22Rv1 (cell line): ENCODE measurements at regions not wholly inside any gene's neighbourhood (a gene's known extent, or its start where the extent isn't known, plus 50 kb on each side); places are given as distances from the start of the nearest gene placed in this dataset.

Experiments used
- H3K27ac ChIP-seq: fragments of 450-650 bp; 2 replicates; pipeline ENCODE4 v1.5.1; 2017
- ZFX ChIP-seq: fragments of 450-650 bp; IDR thresholded peaks from 2 replicates; pipeline ENCODE4 v1.6.1; 2017; ENCODE audit warnings: antibody characterized with exemption, borderline replicate concordance
- TF ChIP-seq, protein P1 (sequence below): fragments of 450-650 bp; IDR thresholded peaks from 2 replicates; pipeline ENCODE4 v1.5.1; 2017; ENCODE audit warnings: mild to moderate bottlenecking

DNA sequence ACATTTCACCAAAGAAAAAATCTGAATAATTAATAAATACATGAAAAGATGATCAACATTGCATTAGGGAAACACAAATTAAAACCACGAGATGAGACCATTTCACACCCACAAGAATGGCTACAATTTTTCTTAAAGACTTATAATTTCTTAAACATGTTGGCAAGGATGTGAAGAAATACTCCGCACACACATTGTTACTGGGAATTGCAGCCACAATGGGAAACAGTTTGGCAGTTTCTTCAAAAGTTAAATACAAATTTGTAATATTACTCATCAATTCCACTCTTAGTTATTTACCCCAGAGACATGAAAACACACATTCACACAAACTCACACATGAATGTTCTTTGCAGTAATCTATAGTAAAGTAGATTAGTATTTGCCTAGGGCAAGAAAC, 363.3 kb upstream of the SMIM21 start:
- TF ChIP-seq ZFX = no peak
- TF ChIP-seq, protein P1, sequence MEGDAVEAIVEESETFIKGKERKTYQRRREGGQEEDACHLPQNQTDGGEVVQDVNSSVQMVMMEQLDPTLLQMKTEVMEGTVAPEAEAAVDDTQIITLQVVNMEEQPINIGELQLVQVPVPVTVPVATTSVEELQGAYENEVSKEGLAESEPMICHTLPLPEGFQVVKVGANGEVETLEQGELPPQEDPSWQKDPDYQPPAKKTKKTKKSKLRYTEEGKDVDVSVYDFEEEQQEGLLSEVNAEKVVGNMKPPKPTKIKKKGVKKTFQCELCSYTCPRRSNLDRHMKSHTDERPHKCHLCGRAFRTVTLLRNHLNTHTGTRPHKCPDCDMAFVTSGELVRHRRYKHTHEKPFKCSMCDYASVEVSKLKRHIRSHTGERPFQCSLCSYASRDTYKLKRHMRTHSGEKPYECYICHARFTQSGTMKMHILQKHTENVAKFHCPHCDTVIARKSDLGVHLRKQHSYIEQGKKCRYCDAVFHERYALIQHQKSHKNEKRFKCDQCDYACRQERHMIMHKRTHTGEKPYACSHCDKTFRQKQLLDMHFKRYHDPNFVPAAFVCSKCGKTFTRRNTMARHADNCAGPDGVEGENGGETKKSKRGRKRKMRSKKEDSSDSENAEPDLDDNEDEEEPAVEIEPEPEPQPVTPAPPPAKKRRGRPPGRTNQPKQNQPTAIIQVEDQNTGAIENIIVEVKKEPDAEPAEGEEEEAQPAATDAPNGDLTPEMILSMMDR = no peak
- H3K27ac ChIP-seq = no peak overlapping the region

DNA sequence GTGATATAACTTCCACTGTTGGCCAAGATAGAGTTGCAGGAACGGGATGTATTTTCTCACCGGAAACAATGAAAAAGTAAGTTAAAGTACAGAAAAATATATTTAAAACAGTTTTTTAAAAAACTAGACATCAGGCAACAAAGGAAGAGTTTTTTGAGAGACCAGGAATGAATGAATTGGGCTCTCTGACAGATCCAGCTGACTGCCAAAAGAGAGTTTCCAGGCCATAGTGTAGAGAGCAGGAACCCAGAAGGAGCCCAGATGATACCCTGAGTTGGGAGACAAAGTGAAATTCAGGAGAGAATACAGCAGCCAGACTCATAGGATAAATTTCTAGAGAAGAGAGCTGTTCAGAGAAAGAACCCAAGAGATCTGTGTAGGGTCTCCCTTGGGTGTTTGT, 362.6 kb upstream of the SMIM21 start:
- no peak overlapping the region for H3K27ac ChIP-seq
- no peak for TF ChIP-seq ZFX
- TF ChIP-seq, protein P1 = no peak

DNA sequence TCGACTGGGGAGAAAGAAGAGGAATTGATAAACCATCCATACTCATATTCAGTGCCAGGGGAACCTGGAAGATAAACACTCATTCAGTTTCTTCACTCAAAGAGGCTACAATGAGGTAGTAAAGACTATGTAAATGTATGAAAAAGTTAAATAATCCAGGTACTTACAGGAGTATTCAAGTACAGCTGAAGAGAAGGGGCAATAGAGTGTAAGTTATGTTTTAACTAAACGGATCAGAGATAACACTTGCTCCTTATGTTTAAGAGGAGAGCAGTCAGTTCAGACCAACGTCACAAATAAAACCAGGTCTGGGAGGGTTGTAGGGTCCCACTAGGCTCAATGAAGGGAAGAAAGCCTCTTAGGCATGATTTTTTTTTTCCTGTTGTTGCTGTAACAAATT, 358.3 kb upstream of the SMIM21 start:
- TF ChIP-seq ZFX = no peak
- TF ChIP-seq, protein P1 = no peak
- no peak overlapping the region for H3K27ac ChIP-seq

DNA sequence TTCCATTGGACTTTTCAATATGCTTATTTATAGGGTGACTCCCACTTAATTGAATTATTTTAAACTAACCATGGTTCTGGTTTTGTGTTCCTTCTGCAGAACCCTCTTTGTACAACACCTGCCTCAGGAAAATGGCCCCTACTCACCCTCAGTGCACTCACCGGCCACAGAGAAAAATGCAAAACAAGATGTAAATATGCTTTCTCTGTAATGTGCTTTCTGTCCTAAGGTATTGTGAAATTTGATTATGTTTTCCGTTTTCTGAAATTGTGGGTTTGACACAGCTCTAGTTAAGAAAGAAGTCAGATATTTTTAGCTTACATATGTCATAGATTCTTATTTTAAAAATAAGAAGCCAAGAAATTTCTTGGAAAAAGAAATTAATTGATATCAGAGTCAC, 357.7 kb upstream of the SMIM21 start:
- no peak for TF ChIP-seq ZFX
- TF ChIP-seq, protein P1 = no peak
- H3K27ac ChIP-seq = no peak overlapping the region

DNA sequence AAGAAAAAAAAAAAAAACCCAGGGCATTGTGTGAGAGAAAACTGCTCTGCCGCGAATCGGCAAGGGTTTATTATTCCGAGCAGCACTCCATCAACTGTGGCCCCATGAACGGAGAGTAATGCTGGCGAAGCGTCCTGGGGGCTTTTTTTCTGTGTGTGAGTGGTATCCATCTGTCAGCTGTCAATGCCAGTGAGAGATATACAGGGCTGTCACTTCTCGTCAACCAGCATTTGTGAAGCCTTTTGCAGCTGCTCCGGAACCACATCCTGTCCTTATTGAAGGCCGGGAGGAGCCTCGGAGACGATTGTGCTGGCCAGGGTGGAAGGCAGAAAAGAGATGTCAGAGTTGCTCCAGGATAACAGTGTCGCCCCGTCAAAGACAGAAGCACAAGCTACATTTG, 356.9 kb upstream of the SMIM21 start:
- no peak overlapping the region for H3K27ac ChIP-seq
- no peak for TF ChIP-seq ZFX
- TF ChIP-seq, protein P1 = no peak

DNA sequence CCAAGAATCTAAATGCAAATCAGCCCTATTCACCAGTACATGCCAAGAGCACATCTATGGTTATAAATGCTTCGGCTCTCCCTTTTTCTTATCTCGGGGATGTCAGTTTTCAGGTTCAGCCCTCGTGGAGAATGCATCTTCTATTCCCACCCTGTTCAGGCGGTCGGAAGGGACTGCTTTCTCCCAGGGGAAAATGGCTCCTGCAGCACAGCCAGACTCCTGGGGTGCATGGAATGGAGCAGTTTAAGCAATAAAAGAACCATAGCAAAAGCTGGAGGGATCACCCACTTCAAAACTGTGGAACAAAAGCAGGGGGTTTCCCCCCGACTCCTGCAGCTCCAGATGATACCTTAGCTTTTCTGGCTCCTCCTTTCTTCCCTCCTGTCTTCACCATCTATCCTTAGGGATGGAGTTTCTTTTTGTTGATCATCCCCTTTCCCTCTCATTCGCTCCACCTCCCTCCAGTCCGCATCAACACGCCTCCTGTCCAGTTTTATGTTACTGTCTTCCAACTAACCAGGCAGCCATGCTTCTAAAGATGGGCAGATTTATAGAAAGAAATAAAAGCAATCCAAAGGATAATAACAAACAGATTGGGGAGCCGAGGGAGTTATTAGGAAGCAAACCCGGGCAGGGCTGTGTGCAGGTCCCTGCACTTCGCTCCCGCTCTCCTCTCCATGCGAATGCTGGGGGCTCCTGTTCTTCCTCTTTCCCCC, 356.2 kb upstream of the SMIM21 start:
- H3K27ac ChIP-seq = no peak overlapping the region
- TF ChIP-seq, protein P1 = no peak
- TF ChIP-seq ZFX = no peak

DNA sequence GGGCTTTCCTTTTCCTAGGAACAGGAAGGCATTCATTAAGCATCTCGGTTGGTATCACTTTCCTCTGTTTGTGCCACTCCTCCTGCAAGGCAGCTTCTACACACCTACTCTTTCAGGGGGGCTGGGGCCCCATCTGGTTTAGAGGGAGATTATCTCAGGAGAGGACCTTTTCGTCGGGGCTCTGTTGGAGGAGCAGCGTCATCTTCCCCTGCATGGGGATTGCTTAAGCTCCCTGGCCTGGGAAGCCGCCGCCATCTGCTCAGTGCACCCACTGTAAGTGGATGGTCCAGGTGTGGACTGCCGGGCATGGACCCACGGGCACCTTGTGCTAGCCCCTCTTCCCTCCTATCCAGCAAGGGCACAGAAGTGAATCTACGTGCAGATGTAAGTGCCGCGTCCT, 355.3 kb upstream of the SMIM21 start:
- H3K27ac ChIP-seq = no peak overlapping the region
- TF ChIP-seq, protein P1 = no peak
- no peak for TF ChIP-seq ZFX
